DOHH2 (cell line): ENCODE measurements at regions not wholly inside any gene's neighbourhood (a gene's known extent, or its start where the extent isn't known, plus 50 kb on each side); places are given as distances from the start of the nearest gene placed in this dataset.

Experiments used
- EZH2phosphoT487 ChIP-seq: fragments of 200-600 bp; sonication (generic); IDR thresholded peaks from 2 replicates; pipeline ENCODE4 v1.6.1; 2017; ENCODE audit warnings: borderline replicate concordance, mild to moderate bottlenecking, antibody characterized with exemption, low read length, moderate library complexity, mixed read lengths
- TF ChIP-seq, protein P1 (sequence below): fragments of 200-600 bp; sonication (generic); IDR thresholded peaks from one replicate; pipeline ENCODE4 v1.5.1; 2014; ENCODE audit warnings: antibody characterized with exemption, mild to moderate bottlenecking, low read depth, low read length; ENCODE audit not compliant: poor library complexity, severe bottlenecking

DNA sequence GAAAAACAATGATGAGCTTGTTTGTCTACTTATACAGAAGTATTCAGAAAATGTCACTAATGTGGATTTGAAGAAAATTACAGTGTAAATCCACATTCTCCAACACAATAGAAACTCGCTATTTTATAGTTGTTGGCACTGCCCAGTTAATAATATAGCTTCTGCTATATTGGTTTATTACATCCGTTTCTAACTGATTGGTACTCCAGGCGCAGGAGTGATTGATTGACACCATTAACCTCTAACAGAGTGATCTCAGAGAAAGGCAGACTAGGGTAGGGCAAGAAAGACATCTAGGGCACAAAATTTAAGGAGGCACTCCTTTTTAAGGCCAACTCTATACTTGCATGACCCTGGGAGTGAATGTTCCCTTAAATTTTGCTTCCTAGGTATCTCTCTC, 84.0 kb upstream of the MIER3 start:
- TF ChIP-seq, protein P1, sequence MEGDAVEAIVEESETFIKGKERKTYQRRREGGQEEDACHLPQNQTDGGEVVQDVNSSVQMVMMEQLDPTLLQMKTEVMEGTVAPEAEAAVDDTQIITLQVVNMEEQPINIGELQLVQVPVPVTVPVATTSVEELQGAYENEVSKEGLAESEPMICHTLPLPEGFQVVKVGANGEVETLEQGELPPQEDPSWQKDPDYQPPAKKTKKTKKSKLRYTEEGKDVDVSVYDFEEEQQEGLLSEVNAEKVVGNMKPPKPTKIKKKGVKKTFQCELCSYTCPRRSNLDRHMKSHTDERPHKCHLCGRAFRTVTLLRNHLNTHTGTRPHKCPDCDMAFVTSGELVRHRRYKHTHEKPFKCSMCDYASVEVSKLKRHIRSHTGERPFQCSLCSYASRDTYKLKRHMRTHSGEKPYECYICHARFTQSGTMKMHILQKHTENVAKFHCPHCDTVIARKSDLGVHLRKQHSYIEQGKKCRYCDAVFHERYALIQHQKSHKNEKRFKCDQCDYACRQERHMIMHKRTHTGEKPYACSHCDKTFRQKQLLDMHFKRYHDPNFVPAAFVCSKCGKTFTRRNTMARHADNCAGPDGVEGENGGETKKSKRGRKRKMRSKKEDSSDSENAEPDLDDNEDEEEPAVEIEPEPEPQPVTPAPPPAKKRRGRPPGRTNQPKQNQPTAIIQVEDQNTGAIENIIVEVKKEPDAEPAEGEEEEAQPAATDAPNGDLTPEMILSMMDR = no peak
- no peak for TF ChIP-seq EZH2phosphoT487
